ENCODE measurements at regions not wholly inside any gene's neighbourhood (a gene's known extent, or its start where the extent isn't known, plus 50 kb on each side); places are given as distances from the start of the nearest gene placed in this dataset.
A peak's percentile ranks its signal among the peaks of the same experiment; 100 is the strongest.

DNA sequence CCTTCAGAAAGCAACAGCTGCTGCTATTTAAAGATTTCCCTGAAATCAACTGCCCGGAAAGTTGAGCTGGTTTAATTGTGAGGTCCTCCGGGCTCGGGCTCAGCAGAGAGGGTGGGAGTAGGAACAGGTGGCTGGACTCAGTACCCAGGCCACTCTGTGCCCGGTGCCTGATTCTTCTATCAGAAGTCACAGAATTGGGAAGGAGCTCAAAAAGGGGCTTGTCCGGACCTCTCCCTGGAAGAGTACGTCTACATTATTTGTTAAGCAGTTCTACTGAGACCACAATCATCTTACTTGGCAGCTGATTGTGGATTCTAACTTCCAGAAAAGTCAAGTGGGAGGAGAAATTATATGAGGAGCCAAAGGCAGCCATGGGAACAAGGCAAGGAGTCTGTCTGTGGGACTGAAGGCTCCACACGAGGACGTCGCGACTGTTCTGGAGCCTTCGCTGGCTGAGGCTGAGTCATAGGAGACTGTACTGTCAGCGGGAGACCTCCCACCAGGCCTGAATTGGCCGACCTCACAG is 91.7 kb upstream of the ANKRD10 start:
- ChIA-PET CTCF (interaction anchor here (1.0 kb wide), 1 partner anchor 61 kb away, joined by 3 read pairs; no protein-coding TSS in a partner anchor), POLR2A (interaction anchor here (0.9 kb wide), 1 partner anchor 29 kb away, joined by 3 read pairs; no protein-coding TSS in a partner anchor)
- no peaks in the 10 kb centered on the region for H3K27me3 Mint-ChIP-seq (ENCODE audit: low read depth)
- ATAC-seq (peak; percentile 79), DNase-seq (ENCODE audit: low spot score) (no peak)
- H3K9me3 Mint-ChIP-seq = no peaks in the 10 kb centered on the region
- TF ChIP-seq SMAD3 (CRISPR knock-in tag; IDR thresholded peaks at IDR 0.05; ENCODE audit: borderline replicate concordance) (no peak), ZBTB21 (CRISPR knock-in tag; IDR thresholded peaks at IDR 0.05; ENCODE audit: borderline replicate concordance) (no peak), MYBL2 (CRISPR knock-in tag; IDR thresholded peaks at IDR 0.05) (no peak), TP53 (CRISPR knock-in tag; IDR thresholded peaks at IDR 0.05) (no peak), ZNF121 (CRISPR knock-in tag; IDR thresholded peaks at IDR 0.05) (no peak), EMX1 (CRISPR knock-in tag; IDR thresholded peaks at IDR 0.05) (no peak), ZNF671 (CRISPR knock-in tag; IDR thresholded peaks at IDR 0.05) (no peak), NR3C1 (CRISPR knock-in tag; conservative IDR thresholded peaks at IDR 0.05; ENCODE audit: low read depth) (no peak), SOX15 (CRISPR knock-in tag; IDR thresholded peaks at IDR 0.05) (no peak), FOXK1 (CRISPR knock-in tag; IDR thresholded peaks at IDR 0.05) (no peak), ZNF138 (CRISPR knock-in tag; conservative IDR thresholded peaks at IDR 0.05) (no peak), RELA (CRISPR knock-in tag; IDR thresholded peaks at IDR 0.05; ENCODE audit: borderline replicate concordance) (no peak), ETV6 (CRISPR knock-in tag; IDR thresholded peaks at IDR 0.05) (no peak), ATF1 (CRISPR knock-in tag; IDR thresholded peaks at IDR 0.05) (no peak), TEAD4 (CRISPR knock-in tag; IDR thresholded peaks at IDR 0.05) (no peak)
- no peak overlapping the region for H3K4me3 Mint-ChIP-seq
- no peak overlapping the region for H3K27ac Mint-ChIP-seq
- peaks cover 11% of the 10 kb centered on the region for H3K4me1 Mint-ChIP-seq
- no peaks in the 10 kb centered on the region for H3K36me3 Mint-ChIP-seq

- Mint-ChIP-seq H3K27ac (no peak overlapping the region), H3K27me3 (ENCODE audit: low read depth) (no peaks in the 10 kb centered on the region), H3K9me3 (no peaks in the 10 kb centered on the region), H3K4me3 (no peak overlapping the region), H3K4me1 (peaks cover 17% of the 10 kb centered on the region), H3K36me3 (no peaks in the 10 kb centered on the region)
- ChIA-PET CTCF (interaction anchor here (1.0 kb wide), 1 partner anchor 61 kb away, joined by 3 read pairs; no protein-coding TSS in a partner anchor), POLR2A (interaction anchor here (0.9 kb wide), 1 partner anchor 30 kb away, joined by 3 read pairs; no protein-coding TSS in a partner anchor)
- no peak for DNase-seq (ENCODE audit: low spot score)
- ATAC-seq = 0 out of 2 replicates have a peak, but pooled peaks have one; percentile 20
- TF ChIP-seq, protein P1, sequence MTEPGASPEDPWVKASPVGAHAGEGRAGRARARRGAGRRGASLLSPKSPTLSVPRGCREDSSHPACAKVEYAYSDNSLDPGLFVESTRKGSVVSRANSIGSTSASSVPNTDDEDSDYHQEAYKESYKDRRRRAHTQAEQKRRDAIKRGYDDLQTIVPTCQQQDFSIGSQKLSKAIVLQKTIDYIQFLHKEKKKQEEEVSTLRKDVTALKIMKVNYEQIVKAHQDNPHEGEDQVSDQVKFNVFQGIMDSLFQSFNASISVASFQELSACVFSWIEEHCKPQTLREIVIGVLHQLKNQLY (CRISPR knock-in tag; IDR thresholded peaks at IDR 0.05) = no peak
- no peak for TF ChIP-seq FOXP4 (CRISPR knock-in tag; IDR thresholded peaks at IDR 0.05)
- no peak for TF ChIP-seq SMAD4 (CRISPR knock-in tag; IDR thresholded peaks at IDR 0.05)
- TF ChIP-seq OVOL2 (CRISPR knock-in tag; IDR thresholded peaks at IDR 0.05; ENCODE audit: borderline replicate concordance) = no peak
- TF ChIP-seq SP1 (CRISPR knock-in tag; conservative IDR thresholded peaks at IDR 0.05) = no peak
- TF ChIP-seq, protein P2, sequence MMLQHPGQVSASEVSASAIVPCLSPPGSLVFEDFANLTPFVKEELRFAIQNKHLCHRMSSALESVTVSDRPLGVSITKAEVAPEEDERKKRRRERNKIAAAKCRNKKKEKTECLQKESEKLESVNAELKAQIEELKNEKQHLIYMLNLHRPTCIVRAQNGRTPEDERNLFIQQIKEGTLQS (CRISPR knock-in tag; conservative IDR thresholded peaks at IDR 0.05) = no peak
- TF ChIP-seq ZSCAN18 (CRISPR knock-in tag; IDR thresholded peaks at IDR 0.05) = no peak
- TF ChIP-seq USF1 (CRISPR knock-in tag; IDR thresholded peaks at IDR 0.05) = no peak
- TF ChIP-seq ZNF219 (CRISPR knock-in tag; IDR thresholded peaks at IDR 0.05; ENCODE audit: borderline replicate concordance) = no peak
- no peak for TF ChIP-seq E2F1 (CRISPR knock-in tag; IDR thresholded peaks at IDR 0.05)
- no peak for TF ChIP-seq TEAD1 (CRISPR knock-in tag; IDR thresholded peaks at IDR 0.05)
- TF ChIP-seq CREM (CRISPR knock-in tag; IDR thresholded peaks at IDR 0.05) = no peak
- TF ChIP-seq ZNF263 (CRISPR knock-in tag; IDR thresholded peaks at IDR 0.05; ENCODE audit: low read depth) = no peak
- TF ChIP-seq EMX1 (CRISPR knock-in tag; IDR thresholded peaks at IDR 0.05) = no peak
- TF ChIP-seq IRF2 (CRISPR knock-in tag; IDR thresholded peaks at IDR 0.05; ENCODE audit: borderline replicate concordance, low read depth) = no peak
- TF ChIP-seq ERG (CRISPR knock-in tag; IDR thresholded peaks at IDR 0.05) = no peak
These were observed 91.1 kb upstream of the ANKRD10 start for GRCh38 chr13:111005808-111006505.
